GM10266 (cell line): ENCODE measurements at regions not wholly inside any gene's neighbourhood (a gene's known extent, or its start where the extent isn't known, plus 50 kb on each side); places are given as distances from the start of the nearest gene placed in this dataset.

Experiments
- DNase-seq: peaks from one replicate; pipeline ENCODE4 v3.0.0; 2012; ENCODE audit errors: extremely low spot score
- CTCF ChIP-seq: IDR thresholded peaks from 2 replicates; pipeline ENCODE4 v1.5.1; 2012; ENCODE audit warnings: mild to moderate bottlenecking, low read depth; ENCODE audit not compliant: control insufficient read depth, insufficient read depth; ENCODE audit errors: missing control alignments

- no peak for DNase-seq
- TF ChIP-seq CTCF = no peak
Observed at GRCh38 chr5:111668477-111669414, 88.2 kb downstream of the NREP start.

- no peak for TF ChIP-seq CTCF
- DNase-seq = no peak
Observed at GRCh38 chr5:111667128-111667736, 89.8 kb downstream of the NREP start.

GRCh38 chr5:111656580-111656979, 100.4 kb downstream of the NREP start:
- DNase-seq = no peak
- TF ChIP-seq CTCF = no peak

GRCh38 chr5:111655169-111655924, 101.6 kb downstream of the NREP start:
- DNase-seq = no peak
- no peak for TF ChIP-seq CTCF

- no peak for TF ChIP-seq CTCF
- DNase-seq = no peak
Observed at GRCh38 chr5:111653408-111653807, 103.6 kb downstream of the NREP start.

- DNase-seq = no peak
- TF ChIP-seq CTCF = no peak
Observed at GRCh38 chr5:111649516-111649915, 107.5 kb downstream of the NREP start.

GRCh38 chr5:111645303-111645838, 111.6 kb downstream of the NREP start:
- no peak for TF ChIP-seq CTCF
- no peak for DNase-seq
